IMR-90 (cell line): ENCODE measurements at regions not wholly inside any gene's neighbourhood (a gene's known extent, or its start where the extent isn't known, plus 50 kb on each side); places are given as distances from the start of the nearest gene placed in this dataset.

Experiments used
- ATAC-seq: fragments of 200-7000 bp; cut with Tn5 transposase; 2 replicates; pipeline ENCODE4 v1.9.1; 2020; ENCODE audit warnings: low read depth, mild to moderate bottlenecking, moderate library complexity
- BruUV-seq: library from RNA; stranded (reverse); fragments of 400-500 nt; replicated peaks from 2 replicates; lab custom pipeline; 2021; lab: Mats Ljungman, UMichigan
- CTCF ChIA-PET: fragments of 300-600 bp; formaldehyde crosslinking; extraction: SDS; loops from one replicate; lab custom pipeline; 2021; ENCODE audit warnings: antibody characterized with exemption; lab: Yijun Ruan, JAX
- POLR2A ChIA-PET: fragments of 300-600 bp; sonication (Branson Sonifier 250); formaldehyde crosslinking; loops from one replicate; lab custom pipeline; 2022; ENCODE audit warnings: antibody characterized with exemption; ENCODE audit not compliant: unreplicated experiment; lab: Charles Lee
- DNase-seq: peaks from one replicate; pipeline ENCODE4 v3.0.0; 2013
- H2AFZ ChIP-seq: replicated peaks from 2 replicates; pipeline ENCODE3; 2013; ENCODE audit warnings: low read length, mild to moderate bottlenecking; ENCODE audit not compliant: poor library complexity
- H2AK5ac ChIP-seq: 2 replicates; pipeline ENCODE4 v1.6.1; 2013; ENCODE audit warnings: low read depth, low read length, inconsistent platforms
- H2AK9ac ChIP-seq: replicated peaks from 2 replicates; pipeline ENCODE3; 2013; ENCODE audit warnings: mild to moderate bottlenecking, low read depth, low read length, moderate library complexity; ENCODE audit not compliant: poor library complexity
- H2BK120ac ChIP-seq: 2 replicates; pipeline ENCODE4 v1.6.1; 2013; ENCODE audit warnings: low read depth, low read length, inconsistent platforms
- H2BK15ac ChIP-seq: 3 replicates; pipeline ENCODE4 v1.6.1; 2013; ENCODE audit warnings: low read depth, low read length, inconsistent platforms
- H2BK20ac ChIP-seq: 2 replicates; pipeline ENCODE4 v1.6.1; 2013; ENCODE audit warnings: low read depth, mild to moderate bottlenecking, inconsistent platforms, low read length, moderate library complexity
- H2BK5ac ChIP-seq: 2 replicates; pipeline ENCODE4 v1.6.1; 2013; ENCODE audit warnings: mild to moderate bottlenecking, low read depth, low read length, inconsistent platforms; ENCODE audit not compliant: poor library complexity, severe bottlenecking
- H3K14ac ChIP-seq: replicated peaks from 2 replicates; pipeline ENCODE4 v1.6.1; 2013; ENCODE audit warnings: low read depth, low read length, inconsistent platforms
- H3K18ac ChIP-seq: 2 replicates; pipeline ENCODE4 v1.6.1; 2013; ENCODE audit warnings: low read depth, low read length, control low read depth
- H3K23ac ChIP-seq: 2 replicates; pipeline ENCODE4 v1.6.1; 2013; ENCODE audit warnings: low read depth, low read length, inconsistent platforms
- H3K27ac ChIP-seq: 2 replicates; pipeline ENCODE4 v1.5.1; 2013; ENCODE audit warnings: mild to moderate bottlenecking, control low read depth, low read length; ENCODE audit not compliant: insufficient read depth
- H3K27me3 ChIP-seq: 2 replicates; pipeline ENCODE4 v1.6.1; 2013; ENCODE audit warnings: low read length; ENCODE audit not compliant: control insufficient read depth, insufficient read depth
- H3K36me3 ChIP-seq: 2 replicates; pipeline ENCODE4 v1.6.1; 2013; ENCODE audit warnings: low read length, mixed read lengths; ENCODE audit not compliant: control insufficient read depth, insufficient read depth
- H3K4ac ChIP-seq: 2 replicates; pipeline ENCODE4 v1.6.1; 2013; ENCODE audit warnings: low read depth, low read length, inconsistent platforms
- H3K4me1 ChIP-seq: 2 replicates; pipeline ENCODE4 v1.6.1; 2013; ENCODE audit warnings: low read length, mixed read lengths; ENCODE audit not compliant: control insufficient read depth, insufficient read depth
- H3K4me2 ChIP-seq: 2 replicates; pipeline ENCODE4 v1.6.1; 2013; ENCODE audit warnings: low read depth, mild to moderate bottlenecking, control low read depth, low read length, moderate library complexity
- H3K4me3 ChIP-seq: 2 replicates; pipeline ENCODE4 v1.5.1; 2013; ENCODE audit warnings: low read depth, mild to moderate bottlenecking, control low read depth, low read length, moderate library complexity; ENCODE audit not compliant: insufficient read depth
- H3K56ac ChIP-seq: 2 replicates; pipeline ENCODE4 v1.6.1; 2013; ENCODE audit warnings: low read length, inconsistent platforms; ENCODE audit not compliant: insufficient read depth; ENCODE audit errors: extremely low read depth
- H3K79me1 ChIP-seq, 2 experiments: 2 replicates each; pipeline ENCODE4 v1.6.1; 2013; ENCODE audit warnings: low read length in 2 of 2, inconsistent platforms in 1 of 2, low read depth in 1 of 2
- H3K9ac ChIP-seq: 2 replicates; pipeline ENCODE4 v1.6.1; 2013; ENCODE audit warnings: low read depth, low read length, control low read depth
- H3K9me1 ChIP-seq: 2 replicates; pipeline ENCODE4 v1.6.1; 2013; ENCODE audit warnings: low read length, inconsistent platforms; ENCODE audit not compliant: insufficient read depth
- H3K9me3 ChIP-seq: 2 replicates; pipeline ENCODE4 v1.6.1; 2013; ENCODE audit warnings: low read length; ENCODE audit not compliant: control insufficient read depth, insufficient read depth
- H4K20me1 ChIP-seq: 2 replicates; pipeline ENCODE4 v1.6.1; 2013; ENCODE audit warnings: low read length, inconsistent platforms; ENCODE audit not compliant: insufficient read depth
- H4K5ac ChIP-seq: 2 replicates; pipeline ENCODE4 v1.6.1; 2013; ENCODE audit warnings: mild to moderate bottlenecking, low read depth, low read length, control low read depth
- H4K8ac ChIP-seq, 2 experiments: 2 replicates each; pipeline ENCODE4 v1.6.1; 2013; ENCODE audit warnings: low read depth in 2 of 2, low read length in 2 of 2, control low read depth in 1 of 2, inconsistent platforms in 1 of 2
- H4K91ac ChIP-seq: 2 replicates; pipeline ENCODE4 v1.6.1; 2013; ENCODE audit warnings: low read depth, low read length, inconsistent platforms; ENCODE audit not compliant: insufficient read depth
- CHD1 ChIP-seq: IDR thresholded peaks from 2 replicates; pipeline ENCODE4 v1.6.1; 2012; ENCODE audit warnings: low read depth, low read length, improper control_type of control experiment
- FOS ChIP-seq: fragments of 150-350 bp; IDR thresholded peaks from 2 replicates; pipeline ENCODE4 v1.6.1; 2016; ENCODE audit warnings: low read depth, low read length
- WGBS, 2 experiments: methylation state at CpG; one replicate each; pipeline versions ENCODE4 v1.1.5 to v1.1.7; 2013; ENCODE audit warnings: missing lambda C conversion rate in 2 of 2; ENCODE audit not compliant: insufficient read length in 1 of 2; ENCODE audit errors: extremely low coverage in 2 of 2; 5-methylcytosine and 5-hydroxymethylcytosine counted together
- dilution Hi-C: fragments of 300-500 bp; cut with HindIII; formaldehyde crosslinking; loops from one replicate; pipeline ENCODE4 v1.14.3; 2018; ENCODE audit warnings: low sequenced_read_pairs; ENCODE audit not compliant: unreplicated experiment
- in situ Hi-C: fragments of 300-500 bp; cut with MboI; formaldehyde crosslinking; loops from 3 replicates; pipeline ENCODE4 v1.14.3; 2019; ENCODE audit warnings: low sequenced_read_pairs, inconsistent platforms, mixed read lengths
- intact Hi-C: fragments of 100-400 bp; cut with micrococcal nuclease; formaldehyde crosslinking; loops from 2 replicates; pipeline ENCODE4 v1.10.0; 2022

DNA sequence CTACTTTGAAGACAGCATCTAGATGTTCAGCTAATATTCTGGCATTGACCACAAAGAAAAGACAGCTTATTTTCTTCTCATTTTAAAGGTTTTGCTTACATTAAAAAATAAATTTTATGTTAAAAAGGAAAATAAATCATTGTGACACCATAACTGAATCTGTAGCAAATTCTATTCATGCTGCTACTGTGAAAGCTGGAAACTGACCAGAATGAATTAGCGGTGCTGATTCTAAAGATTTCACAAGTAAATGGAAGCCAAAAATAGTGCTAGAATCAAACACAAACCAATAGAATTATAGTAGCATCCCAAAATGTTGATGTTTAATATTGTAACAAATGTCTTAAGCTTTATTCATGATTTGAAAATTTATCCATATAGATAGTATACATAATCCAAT lies 850.0 kb upstream of the FBXO33 start:
- H3K4me3 ChIP-seq = no peak overlapping the region
- no peak overlapping the region for H2BK15ac ChIP-seq
- H3K56ac ChIP-seq = no peak overlapping the region
- ATAC-seq = no peak
- H2AK9ac ChIP-seq = no peak overlapping the region
- no peaks in the 10 kb centered on the region for H3K9me1 ChIP-seq
- H3K9me3 ChIP-seq = peaks cover 6% of the 10 kb centered on the region; the same call in 1 of the 2 replicates
- H3K9ac ChIP-seq = no peak overlapping the region
- no peaks in the 10 kb centered on the region for H3K27me3 ChIP-seq
- DNase-seq = no peak
- H3K36me3 ChIP-seq = no peaks in the 10 kb centered on the region
- no peaks in the 10 kb centered on the region for H4K20me1 ChIP-seq
- in situ Hi-C loops (no loop called here), intact Hi-C loops (no loop called here), dilution Hi-C loops (no loop called here)
- ChIA-PET CTCF (no interaction called here), POLR2A (no interaction called here)
- H2BK120ac ChIP-seq = no peak overlapping the region
- H3K14ac ChIP-seq = no peak overlapping the region
- no peak overlapping the region for H3K4ac ChIP-seq
- no peak overlapping the region for H2AK5ac ChIP-seq
- H2AFZ ChIP-seq = no peak overlapping the region
- H3K23ac ChIP-seq = no peak overlapping the region
- H3K18ac ChIP-seq = no peak overlapping the region
- no peak overlapping the region for H2BK5ac ChIP-seq
- no peak overlapping the region for H3K4me2 ChIP-seq
- BruUV-seq = no TSS peak
- H3K4me1 ChIP-seq = no peaks in the 10 kb centered on the region
- H4K91ac ChIP-seq = no peak overlapping the region
- TF ChIP-seq CHD1 = no peak
- TF ChIP-seq FOS = no peak
- no peak overlapping the region for H3K27ac ChIP-seq
- no peaks in the 10 kb centered on the region for H3K79me1 ChIP-seq
- H4K8ac ChIP-seq = no peak overlapping the region
- WGBS, 2 experiments = no CpG with 5 or more reads among the region's 1 CpG
- H4K5ac ChIP-seq = no peak overlapping the region
- no peak overlapping the region for H2BK20ac ChIP-seq
